ENCODE measurements at regions not wholly inside any gene's neighbourhood (a gene's known extent, or its start where the extent isn't known, plus 50 kb on each side); places are given as distances from the start of the nearest gene placed in this dataset.

DNA sequence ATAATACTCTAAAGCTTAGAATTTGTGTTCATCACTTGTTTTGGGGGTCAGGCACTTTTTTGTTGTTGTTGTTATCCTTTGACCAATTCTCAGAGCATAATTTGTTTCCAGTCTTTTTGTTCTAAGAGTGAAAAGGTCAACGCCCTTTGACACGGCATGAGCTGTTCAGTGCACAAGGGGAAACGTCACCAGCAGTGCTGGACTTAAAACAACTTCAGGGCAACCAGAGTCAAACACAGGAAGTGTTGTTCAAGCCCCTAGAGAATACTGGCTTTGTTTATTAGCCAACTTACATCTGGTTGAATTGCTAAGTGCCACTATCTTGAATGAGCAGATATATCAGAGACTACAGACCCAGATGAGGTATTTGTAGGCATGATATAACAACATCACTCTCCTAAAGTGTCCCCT, 368.9 kb downstream of the TMEM161B start:
- no peak for TF ChIP-seq CTCF (IDR thresholded peaks at IDR 0.05; ENCODE audit: borderline replicate concordance, control extremely low read depth, extremely low read depth, insufficient read depth, missing control alignments)
- in situ Hi-C loops (cut with MboI; ENCODE audit: low sequenced_read_pairs, unreplicated experiment): no loop called here
- DNase-seq (ENCODE audit: low spot score): no peak

DNA sequence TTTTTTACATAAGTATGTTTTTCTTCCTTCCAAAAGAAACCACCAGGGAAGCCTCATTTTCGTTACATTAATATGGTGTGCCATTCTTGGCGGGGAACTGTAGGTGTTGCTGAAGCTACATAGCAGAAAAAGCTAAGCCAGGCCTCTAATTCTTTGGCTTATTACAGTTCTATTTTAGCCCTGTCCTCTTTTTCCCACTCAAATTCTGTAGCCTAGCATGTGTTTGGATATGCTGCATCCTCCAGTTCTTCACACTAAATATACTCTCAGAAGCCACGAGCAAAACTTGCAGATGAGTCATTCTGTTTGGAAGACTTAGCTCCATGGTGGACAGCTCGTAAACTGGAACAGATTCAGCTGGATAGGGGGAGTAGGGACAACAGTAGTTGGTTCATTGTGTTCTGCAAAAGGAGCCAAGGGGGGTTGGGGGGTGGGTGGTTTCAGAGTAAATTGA, 369.4 kb downstream of the TMEM161B start:
- no peak for DNase-seq (ENCODE audit: low spot score)
- no peak for TF ChIP-seq CTCF (IDR thresholded peaks at IDR 0.05; ENCODE audit: borderline replicate concordance, control extremely low read depth, extremely low read depth, insufficient read depth, missing control alignments)
- in situ Hi-C loops (cut with MboI; ENCODE audit: low sequenced_read_pairs, unreplicated experiment): no loop called here

- in situ Hi-C loops (cut with MboI; ENCODE audit: low sequenced_read_pairs, unreplicated experiment): no loop called here
- DNase-seq (ENCODE audit: low spot score): no peak
- TF ChIP-seq CTCF (IDR thresholded peaks at IDR 0.05; ENCODE audit: borderline replicate concordance, control extremely low read depth, extremely low read depth, insufficient read depth, missing control alignments): no peak
Measured at GRCh38 chr5:87898574-87898973, 370.1 kb downstream of the TMEM161B start.

DNA sequence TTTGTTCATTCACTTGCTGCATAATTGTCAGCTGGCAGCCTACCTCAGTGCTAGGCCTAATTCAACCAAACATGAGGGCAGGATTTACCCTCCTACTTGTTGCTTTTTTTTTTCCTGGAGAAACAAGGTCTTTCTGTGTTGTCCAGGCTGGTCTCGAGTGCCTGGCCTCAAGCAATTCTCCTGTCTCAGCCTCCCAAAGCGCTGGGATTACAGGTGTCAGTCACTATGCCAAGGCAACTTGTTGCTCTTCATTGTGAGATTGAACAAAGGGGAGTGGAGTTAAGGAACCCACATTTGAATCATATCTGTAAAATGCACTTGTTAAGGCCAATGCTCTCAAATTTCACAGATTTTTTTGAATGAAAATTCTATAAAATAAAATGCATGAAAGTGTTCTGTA, 380.5 kb downstream of the TMEM161B start:
- in situ Hi-C loops (cut with MboI; ENCODE audit: low sequenced_read_pairs, unreplicated experiment): no loop called here
- TF ChIP-seq CTCF (IDR thresholded peaks at IDR 0.05; ENCODE audit: borderline replicate concordance, control extremely low read depth, extremely low read depth, insufficient read depth, missing control alignments): no peak
- DNase-seq (ENCODE audit: low spot score): no peak

DNA sequence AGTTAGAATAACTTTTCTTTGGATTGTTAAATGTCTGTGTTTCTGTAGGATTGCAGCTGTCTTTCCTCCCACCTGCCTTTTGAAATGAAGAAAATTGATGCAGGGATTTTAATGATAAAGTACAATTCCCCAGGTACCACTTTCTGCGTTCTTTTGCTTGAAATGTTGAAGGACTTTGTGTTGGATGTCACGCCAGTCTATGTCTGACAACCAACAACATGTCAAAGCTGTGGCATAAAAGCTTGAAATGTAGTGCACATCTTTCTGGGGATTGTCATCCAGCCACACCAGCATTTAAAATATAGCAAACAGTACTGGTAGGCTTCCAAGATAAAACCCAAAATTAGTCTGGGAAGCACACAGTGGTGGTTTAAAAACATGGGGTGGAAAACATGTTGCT, 381.4 kb downstream of the TMEM161B start:
- no peak for TF ChIP-seq CTCF (IDR thresholded peaks at IDR 0.05; ENCODE audit: borderline replicate concordance, control extremely low read depth, extremely low read depth, insufficient read depth, missing control alignments)
- in situ Hi-C loops (cut with MboI; ENCODE audit: low sequenced_read_pairs, unreplicated experiment): no loop called here
- no peak for DNase-seq (ENCODE audit: low spot score)

DNA sequence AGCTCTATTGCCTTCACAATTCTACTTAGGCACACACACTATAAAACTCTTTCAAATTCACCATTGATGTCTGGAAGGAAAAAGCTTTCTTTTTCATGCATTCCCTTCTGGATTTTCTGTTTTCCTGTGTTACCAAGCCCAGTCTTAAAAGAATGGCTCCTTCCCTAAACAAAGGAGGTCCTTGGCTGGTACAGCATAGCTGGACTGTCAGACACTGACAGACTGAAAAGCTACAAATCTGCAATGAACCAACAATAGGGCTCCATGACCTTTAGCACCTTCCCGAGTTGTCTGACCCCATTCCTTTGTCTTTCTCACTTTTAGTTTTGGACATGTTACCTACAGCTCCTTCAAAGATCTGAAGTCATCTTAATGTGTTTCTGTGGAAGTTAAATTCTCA, 382.5 kb downstream of the TMEM161B start:
- DNase-seq (ENCODE audit: low spot score): no peak
- in situ Hi-C loops (cut with MboI; ENCODE audit: low sequenced_read_pairs, unreplicated experiment): no loop called here
- no peak for TF ChIP-seq CTCF (IDR thresholded peaks at IDR 0.05; ENCODE audit: borderline replicate concordance, control extremely low read depth, extremely low read depth, insufficient read depth, missing control alignments)

DNA sequence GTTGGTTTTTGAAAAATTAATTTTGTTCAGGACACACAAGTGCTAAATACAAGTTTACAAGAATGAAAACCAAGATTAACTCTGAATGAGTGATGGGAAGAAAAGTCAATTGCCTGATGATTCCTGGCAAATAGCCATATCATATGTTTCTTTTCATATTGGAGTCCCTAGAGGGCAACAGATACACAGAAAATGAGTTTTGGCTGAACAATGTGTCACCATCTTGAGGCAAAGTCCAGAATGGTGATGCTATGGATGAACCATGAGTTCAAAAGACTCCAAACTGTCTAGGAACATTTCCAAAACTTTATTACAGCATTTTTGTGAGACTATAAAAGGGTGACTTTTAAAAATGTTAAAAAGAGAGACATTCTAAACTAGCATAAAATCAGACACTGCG, 382.9 kb downstream of the TMEM161B start:
- TF ChIP-seq CTCF (IDR thresholded peaks at IDR 0.05; ENCODE audit: borderline replicate concordance, control extremely low read depth, extremely low read depth, insufficient read depth, missing control alignments): no peak
- DNase-seq (ENCODE audit: low spot score): no peak
- in situ Hi-C loops (cut with MboI; ENCODE audit: low sequenced_read_pairs, unreplicated experiment): no loop called here

All from GM13976 (cell line).